Psoas muscle (tissue), 7 donors: ENCODE measurements at regions not wholly inside any gene's neighbourhood (a gene's known extent, or its start where the extent isn't known, plus 50 kb on each side); places are given as distances from the start of the nearest gene placed in this dataset.

ENCODE experiments used
- ATAC-seq, 4 donors: fragments of 200-7000 bp; cut with Tn5 transposase; one replicate each; pipeline ENCODE4 v1.9.1; 2020; ENCODE audit warnings: moderate library complexity in 3 of 4, mild to moderate bottlenecking in 2 of 4
- DNase-seq, 2 donors: peaks; one replicate each; pipeline ENCODE4 v3.0.0-alpha.2; 2020
- H3K27ac ChIP-seq: fragments of 200-600 bp; one replicate; pipeline ENCODE4 v1.8.0; 2022
- H3K27me3 ChIP-seq, 3 donors: fragments of 200-600 bp in 1 of 3; one replicate each; pipeline versions ENCODE4 v1.6.1 to v1.8.0; 2013 to 2022; ENCODE audit warnings: low read length in 2 of 3, mild to moderate bottlenecking in 2 of 3, moderate library complexity in 1 of 3; ENCODE audit not compliant: insufficient read depth in 3 of 3
- H3K36me3 ChIP-seq, 2 donors: fragments of 200-600 bp in 1 of 2; one replicate each; pipeline versions ENCODE4 v1.6.1 to v1.8.0; 2013 to 2022; ENCODE audit warnings: low read depth in 1 of 2, mild to moderate bottlenecking in 1 of 2, moderate library complexity in 1 of 2; ENCODE audit not compliant: insufficient read depth in 1 of 2
- H3K4me1 ChIP-seq: fragments of 200-600 bp; one replicate; pipeline ENCODE4 v1.8.0; 2022
- H3K4me3 ChIP-seq: fragments of 200-600 bp; one replicate; pipeline ENCODE4 v1.8.0; 2022; ENCODE audit warnings: mild to moderate bottlenecking
- H3K9me3 ChIP-seq: fragments of 200-600 bp; one replicate; pipeline ENCODE4 v1.8.0; 2022
- CTCF ChIP-seq: fragments of 200-600 bp; IDR thresholded peaks from one replicate; pipeline ENCODE4 v1.8.0; 2022; ENCODE audit warnings: antibody characterized with exemption
- WGBS, 3 donors: extraction: QIAGEN DNeasy Blood & Tissue Kit; methylation state at CpG; one replicate each; pipeline versions ENCODE4 v1.1.6 to v1.1.7; 2013; 5-methylcytosine and 5-hydroxymethylcytosine counted together
- intact Hi-C, 2 donors: fragments of 100-400 bp; cut with DNase I; formaldehyde crosslinking; loops; one replicate each; pipeline versions ENCODE4 v1.11.0 to v1.14.2; 2022
- donor health status: healthy with polysubstance abuse.
- donor health status: DM: no; HTN: no; CAD: no; lungs with moderate emphysema.
- donor health status: Bipolar disorder and iron deficiency.
- donor health status: healthy.
- donor health status: DM: yes; HTN: yes; CAD: no.
- donor health status: DM: no; HTN: no; CAD: no.
- donor health status: DM: yes; HTN: yes; CAD: no.

- no peaks in the 10 kb centered on the region for H3K9me3 ChIP-seq
- no peaks in the 10 kb centered on the region for H3K36me3 ChIP-seq
- no peak for TF ChIP-seq CTCF
- no peak overlapping the region for H3K4me3 ChIP-seq
- 42 to 59% (median 50%) methylated on average over 5 of the region's 5 CpGs for WGBS, 3 donors
- intact Hi-C loops: no loop called here
- ATAC-seq (no peak), DNase-seq (no peak)
- no peaks in the 10 kb centered on the region for H3K27me3 ChIP-seq
- no peak overlapping the region for H3K27ac ChIP-seq
- H3K4me1 ChIP-seq: no peaks in the 10 kb centered on the region
Observed at GRCh38 chr13:93001866-93002461, 224.6 kb upstream of the GPC6 start.

- H3K9me3 ChIP-seq: no peaks in the 10 kb centered on the region
- no peak for DNase-seq
- no peak for TF ChIP-seq CTCF
- no peak for ATAC-seq
- H3K4me1 ChIP-seq: no peaks in the 10 kb centered on the region
- H3K4me3 ChIP-seq: no peak overlapping the region
- intact Hi-C loops: no loop called here
- no peaks in the 10 kb centered on the region for H3K36me3 ChIP-seq
- WGBS, 3 donors: 69 to 79% (median 70%) methylated on average over 3 of the region's 3 CpGs
- no peak overlapping the region for H3K27ac ChIP-seq
- no peaks in the 10 kb centered on the region for H3K27me3 ChIP-seq
Observed at GRCh38 chr13:93003531-93003930, 223.1 kb upstream of the GPC6 start.

- Histone ChIP-seq H3K4me1 (no peaks in the 10 kb centered on the region), H3K36me3 (no peaks in the 10 kb centered on the region), H3K4me3 (no peak overlapping the region), H3K27ac (no peak overlapping the region), H3K27me3 (no peaks in the 10 kb centered on the region), H3K9me3 (peaks cover 2% of the 10 kb centered on the region)
- intact Hi-C loops: no loop called here
- TF ChIP-seq CTCF: no peak
- DNase-seq: no peak
- no peak for ATAC-seq
Observed at GRCh38 chr13:93004919-93005318, 221.7 kb upstream of the GPC6 start.

DNA sequence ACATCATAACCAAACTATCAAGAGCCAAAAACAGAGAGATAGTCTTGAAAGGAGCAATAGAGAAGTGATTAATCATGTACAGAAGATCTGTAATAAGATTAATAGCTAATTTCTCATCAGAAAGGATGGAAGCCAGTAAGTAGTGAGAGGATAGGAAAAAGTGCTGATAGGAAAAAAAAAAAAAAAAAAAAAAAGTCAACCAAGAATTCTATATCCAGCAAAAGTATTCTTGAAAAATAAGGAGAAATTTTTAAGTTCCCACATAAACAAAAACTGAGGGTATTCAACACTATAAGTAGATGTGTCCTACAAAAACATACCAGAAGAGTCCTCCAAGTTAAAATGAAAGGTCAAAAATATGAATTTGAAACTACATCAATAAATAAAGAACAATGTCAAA is 218.7 kb upstream of the GPC6 start:
- no peak for TF ChIP-seq CTCF
- no peak overlapping the region for H3K4me3 ChIP-seq
- no peak overlapping the region for H3K27ac ChIP-seq
- intact Hi-C loops: no loop called here
- DNase-seq: no peak
- no peak for ATAC-seq
- H3K4me1 ChIP-seq: no peaks in the 10 kb centered on the region
- H3K9me3 ChIP-seq: peaks cover 2% of the 10 kb centered on the region
- H3K36me3 ChIP-seq: no peaks in the 10 kb centered on the region
- H3K27me3 ChIP-seq: no peaks in the 10 kb centered on the region

DNA sequence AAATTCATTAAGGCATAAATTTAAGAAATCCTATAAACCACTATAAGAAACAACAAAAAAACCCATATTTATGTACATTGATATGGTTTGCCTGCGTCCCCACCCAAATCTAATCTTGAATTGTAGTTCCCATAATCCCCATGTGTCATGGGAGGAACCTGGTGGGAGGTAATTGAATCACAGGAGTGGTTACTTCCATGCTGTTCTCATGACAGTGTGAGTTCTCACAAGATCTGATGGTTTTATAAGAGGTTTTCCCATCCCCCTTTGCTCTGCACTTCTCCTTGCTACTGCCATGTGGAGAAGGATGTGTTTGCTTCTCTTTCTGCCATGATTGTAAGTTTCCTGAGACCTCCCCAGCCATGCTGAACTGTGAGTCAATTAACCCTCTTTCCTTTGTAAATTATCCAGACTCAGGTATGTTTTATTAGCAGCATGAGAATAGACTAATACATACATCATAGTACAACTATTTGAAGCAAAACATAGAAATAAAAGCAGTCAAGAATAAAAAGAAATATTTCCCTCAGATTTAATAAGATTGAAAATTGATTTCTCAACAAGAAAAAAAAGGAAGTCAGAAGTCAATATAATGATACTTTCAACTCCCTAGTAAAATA is 209.0 kb upstream of the GPC6 start:
- no peak overlapping the region for H3K27ac ChIP-seq
- intact Hi-C loops: no loop called here
- no peaks in the 10 kb centered on the region for H3K36me3 ChIP-seq
- 70 to 83% (median 77%) methylated on average over 1 of the region's 1 CpG for WGBS, 3 donors
- no peak for DNase-seq
- no peak for ATAC-seq
- TF ChIP-seq CTCF: no peak
- no peaks in the 10 kb centered on the region for H3K27me3 ChIP-seq
- H3K4me1 ChIP-seq: no peaks in the 10 kb centered on the region
- no peak overlapping the region for H3K4me3 ChIP-seq
- peaks cover 17% of the 10 kb centered on the region for H3K9me3 ChIP-seq
